ENCODE measurements at regions not wholly inside any gene's neighbourhood (a gene's known extent, or its start where the extent isn't known, plus 50 kb on each side); places are given as distances from the start of the nearest gene placed in this dataset.

- ATAC-seq, result no peak
- ChIA-PET CTCF (no interaction called here), POLR2A (no interaction called here)
These were observed 187.3 kb upstream of the INTU start for GRCh38 chr4:127445471-127445870.

GRCh38 chr4:127446427-127446885 is 186.3 kb upstream of the INTU start:
- Mint-ChIP-seq H3K27me3 (ENCODE audit: low read depth) (no peaks in the 10 kb centered on the region; the same call in 1 of the 2 replicates), H3K4me1 (peaks cover 27% of the 10 kb centered on the region), H3K4me3 (no peak overlapping the region), H3K36me3 (peaks cover 15% of the 10 kb centered on the region), H3K27ac (no peak overlapping the region), H3K9me3 (peaks cover 18% of the 10 kb centered on the region)
- DNase-seq (ENCODE audit: low spot score), result no peak
- ATAC-seq, result no peak
- ChIA-PET CTCF (no interaction called here), POLR2A (no interaction called here)
- TF ChIP-seq FOXK1 (CRISPR knock-in tag; IDR thresholded peaks at IDR 0.05) (no peak), ZNF423 (CRISPR knock-in tag; IDR thresholded peaks at IDR 0.05) (no peak), ATF2 (CRISPR knock-in tag; IDR thresholded peaks at IDR 0.05; ENCODE audit: borderline replicate concordance, low read depth) (no peak), FOXP1 (CRISPR knock-in tag; IDR thresholded peaks at IDR 0.05; ENCODE audit: borderline replicate concordance) (no peak), EMX1 (CRISPR knock-in tag; IDR thresholded peaks at IDR 0.05) (no peak), GTF2I (CRISPR knock-in tag; conservative IDR thresholded peaks at IDR 0.05) (no peak), ATF3 (CRISPR knock-in tag; conservative IDR thresholded peaks at IDR 0.05) (no peak), ZNF396 (CRISPR knock-in tag; IDR thresholded peaks at IDR 0.05; ENCODE audit: borderline replicate concordance) (no peak), ZBTB21 (CRISPR knock-in tag; IDR thresholded peaks at IDR 0.05; ENCODE audit: borderline replicate concordance) (no peak), ATF6 (CRISPR knock-in tag; IDR thresholded peaks at IDR 0.05) (no peak), NFYB (CRISPR knock-in tag; conservative IDR thresholded peaks at IDR 0.05; ENCODE audit: low read depth) (no peak)

More at GRCh38 chr4:127445471-127445870, 187.3 kb upstream of the INTU start:
- TF ChIP-seq ZBTB21 (CRISPR knock-in tag; IDR thresholded peaks at IDR 0.05; ENCODE audit: borderline replicate concordance) (no peak), ZNF512 (CRISPR knock-in tag; IDR thresholded peaks at IDR 0.05; ENCODE audit: borderline replicate concordance) (no peak), GABPB1 (CRISPR knock-in tag; IDR thresholded peaks at IDR 0.05) (no peak), GRHL2 (CRISPR knock-in tag; IDR thresholded peaks at IDR 0.05; ENCODE audit: insufficient replicate concordance, severe bottlenecking) (no peak), E2F4 (CRISPR knock-in tag; IDR thresholded peaks at IDR 0.05; ENCODE audit: borderline replicate concordance, low read depth) (no peak), MLX (CRISPR knock-in tag; IDR thresholded peaks at IDR 0.05) (no peak), ZNF671 (CRISPR knock-in tag; IDR thresholded peaks at IDR 0.05) (no peak), ZNF219 (CRISPR knock-in tag; IDR thresholded peaks at IDR 0.05; ENCODE audit: borderline replicate concordance) (no peak), ATF6 (CRISPR knock-in tag; IDR thresholded peaks at IDR 0.05) (no peak), ATF3 (CRISPR knock-in tag; conservative IDR thresholded peaks at IDR 0.05) (no peak), IRF2 (CRISPR knock-in tag; IDR thresholded peaks at IDR 0.05; ENCODE audit: borderline replicate concordance, low read depth) (no peak)
- H3K36me3 Mint-ChIP-seq, result peaks cover 15% of the 10 kb centered on the region
- peaks cover 22% of the 10 kb centered on the region for H3K9me3 Mint-ChIP-seq
- H3K4me3 Mint-ChIP-seq, result no peak overlapping the region
- H3K27me3 Mint-ChIP-seq (ENCODE audit: low read depth), result no peaks in the 10 kb centered on the region; the same call in 1 of the 2 replicates
- no peak for DNase-seq (ENCODE audit: low spot score)
- peak overlapping the region; percentile 10; the same call in 1 of the 2 replicates for H3K27ac Mint-ChIP-seq
- peaks cover 35% of the 10 kb centered on the region for H3K4me1 Mint-ChIP-seq
